GM18519 (cell line): ENCODE measurements at regions not wholly inside any gene's neighbourhood (a gene's known extent, or its start where the extent isn't known, plus 50 kb on each side); places are given as distances from the start of the nearest gene placed in this dataset.
A peak's percentile ranks its signal among the peaks of the same experiment; 100 is the strongest.

Experiments used
- ATAC-seq: cut with Tn5 transposase; IDR thresholded peaks from one replicate; pipeline ENCODE4 v1.9.1; 2021; ENCODE audit warnings: mild to moderate bottlenecking, moderate library complexity; ENCODE audit not compliant: unreplicated experiment, low FRiP score

GRCh38 chr5:60387051-60387440, 312.9 kb downstream of the DEPDC1B start:
- ATAC-seq: no peak

GRCh38 chr5:60386436-60387050, 313.4 kb downstream of the DEPDC1B start:
- no peak for ATAC-seq

DNA sequence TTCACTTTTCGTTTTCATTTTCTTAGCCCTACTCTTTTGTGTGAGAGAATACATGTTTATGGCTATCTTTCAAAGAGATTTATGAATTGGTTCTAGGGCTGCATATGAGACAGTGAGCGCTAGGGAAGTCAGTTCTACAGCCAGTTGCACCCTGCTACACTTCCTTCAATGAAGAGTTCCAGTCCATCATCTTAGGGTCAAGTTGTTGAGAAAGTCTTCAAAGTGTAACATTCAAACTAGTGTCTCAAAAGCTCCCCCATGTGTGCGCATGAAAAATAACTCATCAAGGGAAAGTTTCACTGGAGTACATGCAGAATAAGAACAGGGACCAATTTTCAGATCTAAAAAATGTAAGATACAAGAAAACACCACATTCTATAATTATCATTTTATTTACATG, 317.2 kb downstream of the DEPDC1B start:
- ATAC-seq: no peak

GRCh38 chr5:60379907-60380306, 320.1 kb downstream of the DEPDC1B start:
- ATAC-seq: peak; percentile 42

DNA sequence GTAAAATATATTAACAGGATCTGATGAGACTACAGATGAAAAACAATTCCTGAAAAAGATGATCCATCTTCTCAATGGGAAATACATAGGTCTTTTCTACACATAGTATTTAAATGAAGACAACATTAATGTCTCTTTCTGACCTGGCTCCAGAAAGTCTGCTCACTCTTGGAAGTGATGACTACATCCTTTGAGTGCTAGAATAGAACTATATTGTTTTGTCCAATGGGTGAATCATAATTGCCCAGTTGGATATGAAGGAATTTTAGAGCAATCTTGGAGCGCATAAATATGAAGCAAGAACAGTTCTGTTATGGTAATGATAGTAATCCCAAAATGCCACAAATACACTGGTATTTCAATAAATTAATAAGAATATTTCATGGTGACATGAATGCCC, 322.1 kb downstream of the DEPDC1B start:
- ATAC-seq: no peak

- no peak for ATAC-seq
Observed at GRCh38 chr5:60376860-60377259, 323.1 kb downstream of the DEPDC1B start.

GRCh38 chr5:60374409-60374808, 325.6 kb downstream of the DEPDC1B start:
- ATAC-seq: no peak

- no peak for ATAC-seq
Observed at GRCh38 chr5:60372786-60373185, 327.2 kb downstream of the DEPDC1B start.

DNA sequence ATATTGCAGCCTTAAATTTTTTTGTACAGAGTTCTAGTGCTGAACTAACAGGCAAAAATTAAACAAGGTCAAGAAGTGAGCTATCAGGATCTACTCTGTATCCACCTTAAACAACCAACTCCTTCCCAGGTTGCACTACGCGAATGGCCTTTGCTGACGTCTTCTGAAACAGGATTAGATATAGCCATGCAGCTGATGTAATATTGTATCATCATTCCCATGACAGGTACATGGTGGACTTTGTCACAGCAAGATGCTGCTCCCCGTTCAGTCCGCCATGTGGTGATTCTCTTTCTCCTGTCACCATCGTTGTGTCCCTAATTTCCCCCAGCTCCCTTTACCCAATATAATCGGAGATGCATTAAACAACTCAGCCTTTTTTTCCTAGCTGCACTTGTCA, 328.9 kb downstream of the DEPDC1B start:
- ATAC-seq: no peak

DNA sequence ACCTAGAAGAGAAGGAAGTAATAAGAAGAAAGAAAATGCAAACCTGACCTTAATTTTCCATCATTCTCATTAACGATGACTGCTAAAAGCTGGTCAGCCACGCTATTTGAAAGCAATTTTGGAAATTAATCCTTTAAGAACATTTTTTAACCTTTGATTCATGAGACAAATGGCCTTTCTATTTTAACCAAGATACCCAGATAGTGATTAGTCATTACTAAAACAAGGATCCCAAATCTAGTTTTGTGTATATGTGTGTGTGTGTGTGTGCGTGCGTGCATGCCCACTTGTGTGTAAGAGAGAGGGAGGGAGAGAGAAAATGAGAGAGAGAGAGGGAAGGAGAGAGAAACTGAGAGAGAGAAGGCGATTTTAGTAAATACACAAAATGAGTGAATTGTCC, 329.5 kb downstream of the DEPDC1B start:
- ATAC-seq: no peak

DNA sequence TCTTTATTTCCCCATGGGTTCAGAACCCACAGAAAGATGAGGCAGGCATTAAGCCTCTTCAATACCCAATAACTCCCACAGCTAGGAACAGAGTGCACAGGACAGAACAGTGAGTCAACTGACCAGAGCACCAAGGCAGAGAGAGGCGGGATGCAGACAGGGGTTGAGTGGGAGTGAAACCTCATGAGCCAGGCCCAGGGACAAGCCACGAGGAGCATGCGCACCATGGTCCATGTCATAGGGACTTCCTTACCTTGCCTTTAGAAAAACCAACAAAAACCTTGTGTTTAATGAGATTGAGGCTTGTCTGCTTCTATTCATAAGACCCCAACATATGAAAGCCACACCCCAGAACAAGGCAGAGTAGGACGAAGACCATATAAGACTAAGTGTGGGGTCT, 330.6 kb downstream of the DEPDC1B start:
- ATAC-seq: no peak

DNA sequence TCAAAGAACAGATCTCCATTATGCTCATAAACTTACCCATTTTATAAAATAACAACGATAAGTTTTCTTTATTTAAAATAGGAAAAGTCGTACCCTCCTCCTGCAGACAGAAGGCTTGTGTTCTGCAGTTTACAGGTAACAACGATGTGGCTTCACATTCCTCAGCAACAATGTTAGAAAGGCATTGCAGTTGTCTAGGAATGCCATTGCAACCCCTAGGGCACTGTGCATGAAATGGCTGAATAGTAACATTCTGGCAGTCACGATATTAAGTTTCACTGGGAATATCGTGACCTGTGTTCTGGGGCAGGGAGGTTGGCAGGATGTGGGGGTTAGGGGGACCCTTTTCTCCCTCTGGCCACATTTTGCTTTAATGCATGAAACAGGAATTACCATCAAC, 331.9 kb downstream of the DEPDC1B start:
- no peak for ATAC-seq

DNA sequence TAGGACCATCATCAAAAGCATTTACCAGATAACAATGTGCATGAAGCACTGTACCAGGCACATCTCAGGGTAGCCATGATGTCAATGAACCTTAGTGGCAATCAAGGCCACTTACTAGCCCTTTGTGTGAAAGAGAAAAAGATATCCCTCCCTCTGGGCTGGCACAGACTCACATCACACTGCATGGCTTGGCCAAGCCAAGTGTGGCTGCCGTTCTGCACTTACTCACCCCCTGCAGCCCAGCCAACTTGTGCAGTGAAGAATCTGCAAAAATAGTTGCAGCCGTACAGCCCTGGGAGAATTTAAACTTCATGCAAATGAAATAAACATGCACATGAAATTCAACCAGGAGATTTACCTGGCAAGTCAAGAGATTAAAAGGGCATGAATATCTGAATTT, 333.5 kb downstream of the DEPDC1B start:
- ATAC-seq: no peak

GRCh38 chr5:60365001-60365400, 335.0 kb downstream of the DEPDC1B start:
- no peak for ATAC-seq

DNA sequence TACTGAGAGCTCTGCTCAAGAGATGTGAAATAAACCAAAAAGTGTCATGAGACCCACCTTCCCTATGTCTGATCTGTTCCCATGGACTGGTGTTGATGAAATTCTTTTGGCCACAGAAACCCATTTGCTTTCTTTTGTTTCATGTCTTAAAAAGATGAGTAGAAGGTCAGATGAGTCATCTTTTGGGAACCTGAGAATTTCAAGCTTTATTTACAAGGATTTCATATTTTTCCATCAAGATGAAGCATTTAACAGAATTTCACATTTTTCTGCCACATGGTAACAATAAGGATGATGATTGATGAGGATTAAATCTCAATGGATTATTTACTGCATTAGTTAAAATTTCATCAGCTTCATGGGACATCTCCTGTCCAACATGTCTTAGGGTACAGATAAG, 337.8 kb downstream of the DEPDC1B start:
- ATAC-seq: no peak

DNA sequence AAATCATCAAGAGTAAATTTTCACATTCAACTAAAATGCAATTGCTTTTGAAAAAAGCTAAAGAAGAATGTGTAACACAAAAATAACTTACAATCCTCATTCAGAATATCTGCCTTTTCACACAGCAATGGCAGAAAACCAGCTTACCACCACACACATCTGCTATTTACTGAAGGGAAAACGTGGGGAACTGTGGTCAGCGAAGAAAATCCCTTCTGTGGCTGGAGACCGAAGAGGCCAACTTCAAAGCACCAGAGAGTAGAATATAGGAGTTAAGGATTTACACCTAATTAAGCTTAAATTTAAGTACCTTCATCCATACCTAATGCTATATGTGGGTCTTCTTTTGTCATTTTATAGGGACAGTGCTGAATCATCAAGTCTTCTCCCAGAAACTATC, 339.6 kb downstream of the DEPDC1B start:
- no peak for ATAC-seq

GRCh38 chr5:60357302-60357701, 342.7 kb downstream of the DEPDC1B start:
- no peak for ATAC-seq

DNA sequence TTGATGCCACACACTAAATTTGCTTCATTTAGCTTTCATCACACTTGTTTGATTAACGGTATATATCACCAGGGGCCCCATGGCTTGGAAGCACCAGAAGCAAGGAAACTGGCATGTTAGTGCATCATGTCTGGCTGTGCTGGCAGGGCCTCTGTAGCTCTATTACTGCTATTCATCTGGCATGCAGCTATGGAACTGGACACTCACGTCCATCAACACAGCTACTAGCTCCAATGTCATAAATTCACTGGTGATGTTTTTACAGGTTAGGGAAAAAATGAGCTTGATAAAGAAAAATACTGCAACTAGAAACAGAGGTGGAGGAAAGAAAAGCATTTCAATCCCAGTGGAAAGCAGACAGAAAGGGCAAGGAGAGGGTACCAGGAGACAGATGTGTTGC, 343.2 kb downstream of the DEPDC1B start:
- ATAC-seq: no peak

GRCh38 chr5:60355181-60355580, 344.8 kb downstream of the DEPDC1B start:
- no peak for ATAC-seq

- no peak for ATAC-seq
Observed at GRCh38 chr5:60354311-60354710, 345.7 kb downstream of the DEPDC1B start.

DNA sequence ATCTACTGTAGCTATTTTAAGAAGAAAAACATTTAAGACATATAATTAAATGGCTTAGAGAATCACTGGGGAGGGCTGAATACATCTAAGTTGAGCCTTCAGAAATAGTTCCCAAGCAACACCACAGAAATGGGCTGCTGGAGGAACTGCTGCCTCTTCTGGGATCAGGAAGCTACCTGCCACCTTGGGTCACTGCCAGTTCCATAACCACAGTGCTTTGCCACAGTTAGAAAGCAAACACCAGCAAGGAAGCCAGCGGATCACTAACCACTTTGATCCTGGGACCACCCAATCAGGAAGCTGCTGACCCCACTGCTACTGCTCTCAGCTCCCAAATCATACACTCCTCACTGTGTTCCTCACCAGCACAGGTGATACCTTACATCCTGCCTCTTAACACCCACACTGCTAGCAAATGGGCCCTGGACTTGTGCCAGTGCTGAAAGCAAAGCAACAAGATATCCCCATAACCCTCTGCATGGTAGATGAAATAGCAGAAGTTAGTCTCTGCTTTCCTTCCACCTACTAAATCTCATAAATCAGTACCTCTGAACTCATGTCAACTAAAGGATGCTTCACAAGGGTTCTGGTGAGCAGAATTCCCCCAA, 346.9 kb downstream of the DEPDC1B start:
- no peak for ATAC-seq

DNA sequence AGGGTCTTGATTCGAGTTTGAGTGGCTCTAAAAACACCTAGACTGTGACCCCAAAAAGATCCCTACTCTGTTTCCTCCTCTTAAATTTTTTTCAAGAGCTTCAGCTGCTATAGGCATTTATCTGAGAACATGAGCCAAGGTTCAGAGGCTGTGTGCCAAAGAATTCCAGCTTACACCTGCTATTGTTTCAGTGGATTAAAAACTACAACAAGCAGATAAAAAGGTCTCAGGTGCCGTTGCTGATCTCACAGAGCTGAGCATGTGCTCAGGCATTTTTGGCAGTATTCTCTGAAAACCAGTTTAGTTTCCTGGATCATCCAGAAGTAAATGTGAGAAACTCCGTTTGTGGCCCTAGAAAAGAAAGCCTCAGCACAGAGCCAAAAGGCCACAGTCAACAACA, 349.2 kb downstream of the DEPDC1B start:
- ATAC-seq: no peak
